Endothelial cell of hepatic sinusoid (primary cell): ENCODE measurements at regions not wholly inside any gene's neighbourhood (a gene's known extent, or its start where the extent isn't known, plus 50 kb on each side); places are given as distances from the start of the nearest gene placed in this dataset.

ENCODE experiments used
- in situ Hi-C: cut with HindIII; loops from 2 replicates; pipeline ENCODE4 v1.10.0; 2017; ENCODE audit warnings: low sequenced_read_pairs

DNA sequence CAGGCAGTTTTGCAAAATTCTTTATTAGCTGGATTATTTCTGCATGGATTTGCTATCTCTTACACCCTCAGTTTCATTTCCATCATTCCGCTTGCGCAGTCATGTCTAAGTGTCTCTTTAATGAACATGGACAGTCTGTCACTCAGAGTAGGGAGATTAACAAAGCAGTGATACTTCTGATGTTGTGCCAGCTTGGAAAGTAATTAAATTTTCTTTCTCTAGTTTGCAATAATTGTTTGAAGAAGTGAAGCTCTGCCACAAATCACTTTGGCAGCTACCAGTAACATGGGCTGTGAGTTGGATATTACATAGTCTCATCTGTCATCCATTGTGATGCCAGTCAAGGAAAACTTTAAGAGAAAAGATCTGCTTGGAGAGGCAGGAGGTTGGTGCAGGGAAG lies 324.8 kb upstream of the NWD2 start:
- in situ Hi-C loops, result no loop called here

- in situ Hi-C loops, result no loop called here
These were observed 322.9 kb upstream of the NWD2 start for GRCh38 chr4:36921476-36922216.

DNA sequence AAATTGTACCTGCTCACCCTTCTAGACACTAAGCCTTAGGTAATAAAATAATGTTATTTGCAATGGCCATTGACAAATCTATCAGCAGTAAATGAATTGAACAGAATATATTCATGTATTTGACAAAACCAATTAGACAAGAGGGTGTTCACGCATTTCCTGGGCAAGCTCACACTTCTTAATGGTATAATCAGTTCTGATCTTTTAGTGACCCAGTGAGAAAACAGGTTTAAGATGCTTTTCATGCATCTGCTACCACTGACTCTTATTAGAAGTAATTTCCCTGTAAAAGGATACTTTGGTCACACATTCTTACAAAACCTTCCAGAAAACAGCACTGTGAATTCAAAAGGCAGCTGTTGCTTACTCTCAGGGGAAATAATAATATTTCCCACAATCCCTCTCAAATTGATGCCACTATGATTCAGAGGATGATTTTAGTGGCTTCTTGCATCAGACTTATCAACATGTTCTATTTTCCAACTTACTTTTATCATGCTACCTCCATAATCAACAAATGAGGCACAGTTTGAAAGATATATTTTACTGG lies 313.9 kb upstream of the NWD2 start:
- in situ Hi-C loops, result no loop called here

DNA sequence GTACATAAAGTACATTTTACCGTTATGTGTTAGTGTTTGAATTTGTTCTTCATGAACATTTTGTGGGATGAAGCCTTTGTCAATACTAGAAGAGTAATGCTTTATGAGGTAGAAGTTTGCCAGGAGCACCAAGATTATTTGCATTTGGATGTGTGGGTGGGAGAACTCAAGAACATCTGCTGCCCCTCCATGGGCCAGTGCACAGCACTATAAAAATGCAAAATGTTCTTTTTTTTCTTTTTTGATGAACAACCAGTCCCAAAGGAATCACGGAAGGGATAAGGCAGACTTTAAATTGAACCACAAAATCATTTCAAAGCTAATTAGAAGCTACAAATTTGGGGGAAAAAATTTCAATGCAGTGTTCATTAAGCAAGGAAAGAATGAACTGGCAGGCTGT lies 300.3 kb upstream of the NWD2 start:
- in situ Hi-C loops, result no loop called here

- in situ Hi-C loops, result no loop called here
These were observed 283.1 kb upstream of the NWD2 start for GRCh38 chr4:36961420-36961819.

DNA sequence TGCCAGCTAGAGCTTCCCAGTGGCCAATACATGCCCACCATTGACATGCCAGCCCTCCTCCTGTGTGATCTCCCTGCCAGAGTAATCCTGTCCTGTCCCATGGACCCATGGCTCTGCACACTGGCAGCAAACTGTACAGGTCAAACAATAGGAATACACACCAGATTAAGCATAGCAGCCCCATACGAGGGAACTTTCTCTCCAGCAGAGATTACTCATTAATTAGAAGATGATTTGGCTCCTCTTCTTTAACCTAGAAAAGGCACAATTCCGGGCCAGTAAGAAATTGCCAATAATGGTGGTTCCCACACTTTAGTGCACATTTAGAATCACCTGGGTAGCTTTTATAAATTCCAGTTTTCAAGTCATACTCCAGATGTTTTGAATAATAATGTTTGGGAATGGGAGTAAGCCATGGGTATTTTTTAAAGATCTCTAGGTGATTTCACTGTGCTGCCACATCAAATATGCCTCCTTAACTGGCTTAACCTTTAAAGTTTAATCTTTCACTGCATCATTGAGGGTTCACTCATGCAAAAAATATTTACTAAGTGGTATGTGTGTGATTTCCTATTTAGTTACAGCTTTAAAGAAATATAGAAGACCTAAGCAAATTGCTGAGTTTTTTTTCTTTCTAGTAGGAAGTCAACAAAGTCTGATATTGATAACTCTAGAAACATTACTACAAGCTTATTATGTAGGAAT lies 277.6 kb upstream of the NWD2 start:
- in situ Hi-C loops, result no loop called here

DNA sequence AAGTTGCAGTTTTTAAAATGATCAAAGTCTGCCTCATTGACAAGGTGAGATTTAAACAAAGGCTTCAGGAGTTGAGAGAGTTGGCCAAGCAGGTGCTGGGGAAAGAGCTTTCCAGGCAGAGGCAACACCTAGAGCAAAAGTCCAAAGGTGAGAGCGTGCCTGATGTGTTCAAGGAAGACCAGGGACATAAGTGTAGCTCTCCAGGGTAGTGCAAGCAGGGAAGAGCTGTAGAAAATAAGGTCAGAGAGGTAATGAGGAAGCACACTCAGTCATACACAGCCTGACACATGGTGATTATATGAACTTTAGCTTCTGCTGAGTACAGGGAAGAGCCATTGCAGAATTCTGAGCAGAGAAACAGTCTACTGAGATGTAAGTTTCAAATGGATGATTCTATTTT lies 265.0 kb upstream of the NWD2 start:
- in situ Hi-C loops, result no loop called here

DNA sequence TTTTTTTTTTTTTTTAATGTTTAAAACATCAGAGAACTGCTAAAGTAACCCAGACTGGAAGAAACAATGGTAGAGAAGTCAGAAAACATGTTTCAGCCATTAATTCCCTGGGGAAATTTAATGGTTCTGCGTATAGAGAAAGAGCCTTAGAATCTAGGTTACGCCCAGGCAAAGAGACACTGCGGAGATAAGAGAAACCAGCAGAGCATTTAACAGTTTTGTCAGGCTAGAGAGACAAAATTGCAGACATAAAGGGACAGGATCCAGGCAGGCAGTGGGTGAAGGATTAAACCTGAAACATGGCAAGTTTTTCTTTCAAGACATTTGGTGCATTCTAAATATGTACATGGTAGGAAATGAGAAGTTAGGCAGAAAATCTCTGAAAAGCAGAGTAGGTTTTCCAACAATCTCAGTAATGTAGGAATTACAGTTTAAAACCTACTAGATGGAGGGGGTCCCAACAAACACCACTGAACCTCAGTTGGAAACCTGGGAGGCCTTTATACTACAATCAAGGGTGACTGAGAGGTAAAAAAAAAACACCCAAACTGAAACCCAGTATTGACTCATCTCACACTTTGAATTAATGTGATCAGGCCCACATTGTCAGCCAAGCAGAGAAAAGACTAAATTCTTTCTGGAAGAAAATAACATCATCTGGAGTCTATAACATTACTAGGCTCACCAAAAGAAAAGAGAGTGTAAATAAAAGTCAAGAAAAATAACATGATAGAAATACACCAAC lies 254.2 kb upstream of the NWD2 start:
- in situ Hi-C loops, result no loop called here

GRCh38 chr4:36997727-36998126 lies 246.8 kb upstream of the NWD2 start:
- in situ Hi-C loops, result no loop called here

DNA sequence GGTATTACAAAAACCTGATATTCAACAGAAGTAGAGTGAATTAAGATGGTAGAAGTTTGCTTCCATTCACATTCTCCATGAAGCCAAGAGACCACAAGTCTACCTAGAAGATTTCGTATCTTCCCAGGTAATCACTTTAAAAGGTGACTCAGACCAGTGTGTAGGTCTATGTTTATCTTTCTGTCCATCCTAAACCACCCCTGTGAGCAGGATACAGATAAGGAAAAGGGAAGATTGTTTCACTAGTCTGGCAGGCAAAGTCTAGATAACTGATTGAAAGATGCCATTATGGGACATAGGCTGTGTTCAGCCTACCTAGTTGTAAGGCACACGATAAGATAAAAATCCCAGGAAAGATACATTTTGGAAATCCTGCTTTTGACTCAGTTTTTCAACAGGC lies 244.3 kb upstream of the NWD2 start:
- in situ Hi-C loops, result no loop called here

DNA sequence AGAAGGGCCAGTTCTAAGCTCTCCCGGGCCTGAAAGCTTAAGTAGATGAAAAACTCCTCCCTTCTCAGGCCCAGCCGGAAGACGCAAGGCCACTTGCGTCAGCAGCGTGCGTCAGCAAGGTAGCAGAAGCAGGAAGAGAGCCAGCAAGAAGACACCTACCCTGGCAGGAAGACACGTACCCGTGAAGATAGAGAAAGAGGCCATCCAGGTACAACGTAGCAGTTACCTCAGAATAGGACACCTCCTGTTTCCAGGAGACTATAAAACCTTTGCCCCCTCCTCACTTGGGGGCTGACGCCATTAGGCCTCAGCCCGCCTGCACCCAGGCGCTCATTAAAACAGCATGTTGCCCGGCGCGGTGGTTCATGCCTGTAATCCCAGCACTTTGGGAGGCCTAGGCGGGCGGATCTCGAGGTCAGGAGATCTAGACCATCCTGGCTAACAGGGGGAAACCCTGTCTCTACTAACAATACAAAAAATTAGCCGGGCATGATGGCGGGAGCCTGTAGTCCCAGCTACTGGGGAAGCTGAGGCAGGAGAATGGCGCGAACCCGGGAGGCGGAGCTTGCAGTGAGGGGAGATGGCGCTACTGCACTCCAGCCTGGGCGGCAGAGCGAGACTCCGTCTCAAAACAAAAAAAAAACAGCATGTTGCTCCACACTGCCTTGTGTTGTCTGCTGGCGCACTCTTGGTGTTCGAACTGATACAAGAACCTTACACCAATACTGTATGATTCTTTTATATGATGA lies 242.7 kb upstream of the NWD2 start:
- in situ Hi-C loops, result no loop called here

GRCh38 chr4:37002625-37003024 lies 241.9 kb upstream of the NWD2 start:
- in situ Hi-C loops, result no loop called here

DNA sequence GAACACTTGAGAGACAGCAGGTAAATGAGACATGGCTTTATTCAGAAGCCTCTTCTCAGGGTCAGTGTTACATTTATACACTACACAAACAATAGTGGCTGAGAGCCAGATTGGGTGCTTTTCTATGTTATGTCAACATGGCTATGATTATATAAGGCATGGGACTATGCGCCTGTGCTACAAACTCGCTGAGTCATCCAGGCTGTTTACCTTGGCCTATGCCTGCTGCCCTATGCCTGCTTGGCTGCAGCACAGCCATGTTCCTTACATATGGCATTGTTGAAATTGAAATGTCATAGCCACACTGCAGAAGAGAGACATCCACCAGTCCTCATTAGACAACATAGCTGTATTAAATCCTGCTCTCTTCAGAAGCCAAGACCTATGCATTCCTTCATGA lies 236.3 kb upstream of the NWD2 start:
- in situ Hi-C loops, result no loop called here

DNA sequence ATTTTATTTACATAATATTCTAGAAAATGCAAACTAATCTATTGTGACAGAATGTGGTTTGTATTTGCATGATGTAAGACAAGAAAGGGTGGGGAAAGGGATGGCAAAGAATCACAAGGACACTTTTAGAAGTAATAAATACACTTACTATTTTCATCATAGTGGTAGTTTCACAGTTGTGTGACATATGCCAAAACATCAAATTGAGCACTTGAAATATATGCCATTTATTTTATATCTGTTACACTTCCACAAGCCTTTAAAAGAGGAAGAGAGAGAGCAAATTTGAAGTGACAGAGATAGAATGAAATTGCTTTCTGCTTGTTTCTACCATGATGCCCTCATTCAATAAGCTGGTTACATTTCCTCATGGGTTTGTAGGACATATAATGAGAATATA lies 230.0 kb upstream of the NWD2 start:
- in situ Hi-C loops, result no loop called here

DNA sequence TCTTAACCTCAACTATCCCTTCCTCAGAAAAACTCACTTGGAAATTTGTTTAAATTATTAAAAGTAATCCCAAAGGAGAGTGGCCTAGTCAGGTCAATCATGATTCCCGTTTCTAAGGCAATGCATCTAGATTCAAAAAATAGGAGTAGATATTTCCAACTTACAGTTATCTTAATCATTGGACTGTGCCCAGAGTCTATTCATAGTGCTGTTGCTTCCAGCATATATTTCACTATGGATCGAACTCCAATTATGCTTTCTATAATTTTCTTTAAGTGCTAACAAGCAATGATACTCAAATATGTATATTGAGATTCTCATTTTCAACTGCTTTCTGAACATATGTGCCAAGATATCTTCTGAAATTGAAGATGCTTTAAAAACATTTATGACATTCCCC lies 229.2 kb upstream of the NWD2 start:
- in situ Hi-C loops, result no loop called here

GRCh38 chr4:37023504-37023903 lies 221.0 kb upstream of the NWD2 start:
- in situ Hi-C loops, result no loop called here

- in situ Hi-C loops, result no loop called here
These were observed 220.5 kb upstream of the NWD2 start for GRCh38 chr4:37023996-37024395.

DNA sequence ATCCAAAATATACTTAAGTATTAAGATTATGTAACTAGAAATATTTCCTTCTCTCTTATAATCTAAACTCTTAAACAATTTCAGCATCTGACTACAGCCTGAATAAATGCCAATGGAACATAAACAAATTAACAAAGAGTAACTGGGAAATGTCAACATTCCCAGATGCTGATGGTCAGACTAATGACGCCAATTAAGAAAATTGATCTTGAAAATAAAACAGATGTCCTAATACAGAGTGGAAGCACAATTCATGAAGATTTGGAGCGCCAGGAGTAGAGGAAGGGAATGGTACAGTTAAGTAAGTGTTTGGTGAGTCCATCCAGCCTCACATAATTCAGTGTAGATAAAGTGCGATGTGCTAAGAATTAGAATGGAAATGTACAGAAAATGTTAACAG lies 203.7 kb upstream of the NWD2 start:
- in situ Hi-C loops, result no loop called here

- in situ Hi-C loops, result no loop called here
These were observed 201.2 kb upstream of the NWD2 start for GRCh38 chr4:37043342-37043741.

- in situ Hi-C loops, result no loop called here
These were observed 193.4 kb upstream of the NWD2 start for GRCh38 chr4:37051111-37051510.

DNA sequence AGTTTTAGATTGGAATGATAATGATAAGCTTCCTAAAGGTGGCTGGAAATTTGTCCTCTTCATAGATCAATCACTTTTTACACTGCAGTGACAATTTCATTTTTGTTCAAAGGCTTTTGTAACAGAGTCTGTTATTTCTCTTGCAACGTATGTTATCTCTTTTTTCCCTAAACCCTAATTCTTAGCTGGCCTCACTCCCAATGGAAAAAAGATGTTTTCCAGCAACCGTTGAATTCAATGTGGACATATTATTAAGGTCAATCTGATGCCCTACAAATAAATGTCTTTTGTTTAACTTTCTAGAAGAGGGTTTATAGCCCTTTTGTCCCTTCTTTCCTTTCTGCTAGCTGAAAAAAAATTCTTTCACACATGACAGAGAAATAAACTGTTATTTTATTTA lies 192.7 kb upstream of the NWD2 start:
- in situ Hi-C loops, result no loop called here
